Stimulated activated naive CD8-positive, alpha-beta T cell treated with anti-CD3 and anti-CD28 coated beads, Interleukin-15, Interleukin-2, amounts not matched to agents 100 U/mL and 50 U/mL, for 24 hours (primary cell): ENCODE measurements at regions not wholly inside any gene's neighbourhood (a gene's known extent, or its start where the extent isn't known, plus 50 kb on each side); places are given as distances from the start of the nearest gene placed in this dataset.

Experiments
- ATAC-seq: fragments of 150-1000 bp; cut with Tn5 transposase; one replicate; pipeline ENCODE4 v1.10.0; 2021
- DNase-seq: peaks from one replicate; pipeline ENCODE4 v3.0.0; 2021

DNA sequence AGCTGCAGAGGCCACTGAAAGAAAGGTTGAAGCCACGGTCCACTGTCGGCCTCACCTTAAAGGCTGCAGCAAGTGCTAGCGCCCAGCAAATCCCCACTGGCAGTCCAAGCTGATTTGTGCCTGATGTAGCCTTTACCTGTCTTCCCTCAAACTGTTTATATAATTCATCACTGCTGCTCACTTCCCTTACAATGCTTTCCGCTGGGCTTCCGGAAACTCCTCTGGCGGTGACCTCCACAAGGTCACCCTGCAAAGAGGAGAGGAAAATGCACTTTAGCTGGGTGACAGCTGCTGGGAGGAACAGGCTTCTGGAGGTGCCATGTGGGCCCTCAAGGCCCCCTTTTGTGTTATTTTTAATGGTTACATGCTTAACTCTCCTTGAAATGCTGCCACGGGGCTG is 126.2 kb downstream of the CMPK2 start:
- DNase-seq (no peak), ATAC-seq (no peak)

DNA sequence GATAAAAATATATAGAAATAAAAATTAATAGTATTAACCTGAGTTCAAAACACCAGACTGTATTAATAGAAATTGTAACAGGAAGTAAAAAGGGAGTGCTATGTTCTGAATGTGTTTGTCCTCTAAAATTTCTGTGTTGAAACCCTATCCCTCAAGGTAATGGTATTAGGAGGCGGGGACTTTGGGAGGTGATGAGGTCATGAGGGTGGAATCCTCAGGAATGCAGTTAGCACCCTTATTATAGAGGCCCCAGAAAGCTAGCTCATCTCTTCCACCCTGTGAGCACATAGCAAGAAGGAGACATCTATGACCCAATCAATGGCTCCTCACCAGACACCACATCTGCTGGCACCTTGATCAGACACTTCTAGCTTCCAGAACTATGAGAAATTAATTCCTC is 124.5 kb downstream of the CMPK2 start:
- DNase-seq: no peak
- ATAC-seq: no peak

DNA sequence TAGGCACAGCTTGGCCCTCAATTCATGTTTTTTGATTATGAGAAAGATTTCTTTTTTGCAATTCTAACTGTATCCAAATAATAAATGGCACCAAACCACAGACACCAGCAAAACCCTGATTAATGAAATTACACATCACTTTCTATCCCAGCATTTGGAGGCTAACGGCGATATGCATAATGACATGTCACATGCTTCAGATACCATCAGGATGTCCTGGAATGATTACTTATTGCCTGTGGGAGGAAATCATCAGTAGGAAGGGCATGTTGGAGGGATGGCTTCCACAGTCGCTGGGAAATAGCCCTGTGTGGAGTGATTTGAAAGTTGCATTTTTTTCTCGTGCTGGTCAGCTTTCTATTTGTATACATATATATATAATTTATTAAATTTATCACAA is 121.7 kb downstream of the CMPK2 start:
- no peak for ATAC-seq
- DNase-seq: no peak

DNA sequence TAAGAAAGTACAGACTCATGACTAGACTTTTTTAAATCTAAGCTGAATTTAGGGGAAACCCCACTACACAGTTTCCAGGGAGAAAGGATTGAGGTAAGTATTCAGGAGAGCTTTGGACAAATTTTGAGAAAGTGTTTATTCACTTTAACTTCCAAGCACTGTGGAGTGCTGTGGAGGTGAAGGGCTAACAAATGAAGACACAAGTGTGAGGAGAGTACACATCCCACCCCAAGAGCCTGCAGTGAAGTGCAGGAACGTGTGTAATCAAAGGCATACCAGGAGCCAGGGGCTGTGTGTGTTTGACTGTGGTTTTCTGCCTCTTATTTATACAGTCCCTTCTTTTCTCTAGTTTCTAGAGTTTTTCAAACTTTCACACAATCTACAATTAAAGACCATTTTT is 118.3 kb downstream of the CMPK2 start:
- ATAC-seq: no peak
- no peak for DNase-seq

DNA sequence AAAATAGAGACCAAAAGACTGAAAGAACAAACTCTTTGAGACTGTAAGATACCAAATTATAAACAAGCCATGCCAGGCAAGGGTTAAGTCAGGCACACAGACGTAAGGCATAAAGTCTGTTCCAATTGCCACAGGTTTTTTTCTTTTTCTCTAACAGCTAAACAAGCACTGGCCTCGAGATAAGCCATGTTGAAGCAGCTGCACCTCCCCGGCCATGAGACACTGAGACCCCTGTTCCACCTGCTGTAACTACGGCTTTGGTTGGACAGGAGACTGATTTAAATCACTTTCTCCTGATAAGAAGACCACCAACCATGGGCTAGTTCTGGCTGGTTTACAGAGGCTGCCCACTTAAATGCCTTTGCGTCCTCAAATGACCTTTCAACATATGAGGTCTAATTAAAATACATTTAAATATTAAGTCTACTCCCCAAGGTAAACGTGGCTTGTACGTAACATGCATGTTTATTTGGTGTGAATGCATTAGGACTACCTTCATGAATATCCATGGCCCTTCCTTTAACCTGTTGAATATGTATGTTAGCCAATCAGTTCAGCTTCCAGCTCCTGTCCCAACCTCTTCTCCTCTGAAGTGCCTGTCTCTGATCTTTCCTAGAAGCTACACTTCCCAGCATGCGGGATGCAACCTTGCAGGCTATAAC is 117.2 kb downstream of the CMPK2 start:
- DNase-seq (no peak), ATAC-seq (no peak)

DNA sequence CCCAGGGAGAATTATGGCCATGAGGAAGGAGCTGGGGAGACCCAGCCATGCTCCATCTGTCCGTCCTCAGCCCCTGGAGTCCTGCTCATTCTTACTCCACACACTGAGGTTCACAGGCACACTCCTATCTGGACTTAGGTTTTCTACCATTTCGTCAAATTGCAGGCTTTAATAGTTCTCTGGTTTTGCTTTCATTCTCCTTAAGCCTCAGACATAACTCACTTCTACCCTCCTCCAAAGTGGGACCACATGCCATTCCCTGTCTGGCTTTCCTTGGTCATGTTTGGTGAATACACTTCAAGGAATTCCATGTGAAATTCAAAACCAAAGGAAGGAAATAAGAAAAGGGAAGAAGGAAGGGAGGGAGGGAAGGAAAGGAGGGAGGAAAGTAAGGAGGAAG is 115.7 kb downstream of the CMPK2 start:
- ATAC-seq (no peak), DNase-seq (no peak)

DNA sequence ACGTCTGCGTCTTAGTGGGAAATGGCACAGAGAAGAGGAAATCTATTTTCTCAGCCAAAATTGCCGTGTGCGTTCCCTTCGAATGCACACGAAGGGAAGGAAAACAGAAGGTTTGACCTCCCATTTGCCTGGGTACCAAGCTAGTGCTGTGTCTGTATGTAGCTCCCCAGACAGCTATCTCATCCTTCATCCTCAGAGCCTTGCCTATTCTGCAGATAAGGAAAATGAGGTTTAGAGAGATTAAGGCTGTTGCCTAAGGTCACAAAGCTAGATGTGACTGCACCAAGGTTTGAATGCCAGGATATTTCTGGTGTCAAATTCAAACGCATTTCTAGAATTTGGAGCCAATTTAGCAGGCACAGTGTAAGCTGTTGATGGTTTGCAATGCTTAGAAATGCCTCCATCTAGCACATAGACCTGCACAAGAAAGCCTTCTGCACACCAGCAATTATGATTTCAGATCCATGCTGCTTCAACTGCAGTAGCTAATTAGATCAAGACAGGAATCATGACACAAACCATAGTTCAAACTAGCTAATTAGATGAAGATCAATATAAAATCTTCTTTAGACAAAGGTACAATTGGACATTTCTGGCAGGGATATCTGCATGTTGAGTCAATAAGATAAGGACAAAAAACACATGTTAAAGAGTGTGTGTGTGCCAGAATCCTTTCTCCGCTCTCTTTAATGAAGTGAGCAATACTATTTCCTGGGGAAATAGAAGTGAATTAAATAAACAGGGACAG is 115.1 kb downstream of the CMPK2 start:
- no peak for DNase-seq
- no peak for ATAC-seq

DNA sequence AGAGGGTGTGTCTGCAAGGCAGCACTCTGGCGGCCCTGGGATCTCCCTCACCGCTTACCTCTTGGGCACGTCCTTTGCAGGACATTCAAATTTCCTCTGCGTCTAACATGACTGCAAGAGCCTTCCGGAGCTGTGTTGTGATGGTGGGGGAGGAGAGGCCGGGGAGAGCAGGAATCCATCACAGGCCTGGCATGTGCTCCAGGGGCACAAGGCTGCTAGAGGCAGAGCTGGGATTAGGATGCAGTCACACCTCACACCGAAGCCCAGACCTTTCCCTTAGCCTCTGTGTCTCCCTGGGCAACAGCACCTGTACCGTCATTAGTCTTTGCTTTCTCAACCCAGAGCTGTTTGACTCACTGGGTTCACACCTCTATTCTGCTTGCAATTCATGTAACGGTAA is 111.3 kb downstream of the CMPK2 start:
- ATAC-seq (no peak), DNase-seq (no peak)

DNA sequence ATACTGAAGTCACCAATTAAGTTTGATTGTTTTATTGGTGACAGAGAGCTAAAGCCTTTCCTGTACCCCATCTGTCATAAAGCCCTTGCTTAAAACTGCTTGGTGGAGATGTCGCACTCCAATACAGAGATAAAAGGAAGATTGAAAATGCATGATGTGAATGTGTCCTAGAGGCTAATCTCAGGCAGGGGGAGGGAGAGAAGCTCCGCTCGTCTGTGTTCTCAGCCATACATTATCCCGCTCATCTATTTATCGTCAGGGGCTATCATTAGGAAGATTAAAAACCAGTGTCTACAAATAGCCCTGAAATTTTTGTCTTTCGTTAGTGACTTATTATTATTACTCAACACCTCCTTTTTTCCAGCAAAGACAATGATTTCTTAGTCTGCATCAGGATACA is 110.3 kb downstream of the CMPK2 start:
- ATAC-seq (no peak), DNase-seq (no peak)

DNA sequence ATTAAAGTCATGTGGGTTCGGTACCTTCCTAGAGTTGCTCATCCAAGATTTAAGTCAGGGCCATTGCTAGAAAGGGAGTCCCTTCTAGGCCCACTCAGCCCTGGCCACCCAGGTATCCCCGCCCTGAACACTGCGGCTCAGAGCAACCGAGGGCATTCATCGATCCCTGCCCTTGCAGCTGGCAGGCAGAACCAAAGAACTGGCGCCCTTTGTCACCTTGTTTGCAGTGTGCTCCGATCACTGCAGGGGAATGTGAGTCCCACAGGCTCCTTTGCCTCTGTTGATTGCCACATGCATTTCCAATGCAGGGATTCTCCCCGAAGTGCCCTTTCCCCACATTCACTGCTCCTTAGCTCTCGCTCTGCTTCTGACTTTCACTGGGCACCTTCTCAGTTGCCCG is 108.5 kb downstream of the CMPK2 start:
- DNase-seq: no peak

DNA sequence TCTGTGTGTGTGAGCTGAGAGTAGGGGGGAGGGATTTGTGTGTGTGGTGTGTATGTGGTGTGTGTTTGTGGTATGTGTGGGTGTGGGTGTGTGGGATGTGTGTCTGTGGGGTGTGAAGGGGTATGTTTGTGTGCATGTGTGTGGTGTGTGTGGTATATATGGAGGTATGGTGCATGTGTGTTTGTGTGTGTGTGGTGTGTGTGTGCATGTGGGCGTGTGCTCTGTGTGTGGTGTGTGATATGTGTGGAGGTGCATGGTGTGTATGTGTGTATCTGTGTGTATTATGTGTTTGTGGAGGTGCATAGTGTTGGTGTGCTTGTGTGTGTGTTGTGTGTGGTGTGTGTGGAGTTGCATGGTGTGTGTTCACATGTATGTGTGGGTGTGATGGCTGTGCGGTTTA is 106.0 kb downstream of the CMPK2 start:
- ATAC-seq: no peak
- DNase-seq: no peak

More for the DNA sequence above, 108.5 kb downstream of the CMPK2 start:
- ATAC-seq: no peak

DNA sequence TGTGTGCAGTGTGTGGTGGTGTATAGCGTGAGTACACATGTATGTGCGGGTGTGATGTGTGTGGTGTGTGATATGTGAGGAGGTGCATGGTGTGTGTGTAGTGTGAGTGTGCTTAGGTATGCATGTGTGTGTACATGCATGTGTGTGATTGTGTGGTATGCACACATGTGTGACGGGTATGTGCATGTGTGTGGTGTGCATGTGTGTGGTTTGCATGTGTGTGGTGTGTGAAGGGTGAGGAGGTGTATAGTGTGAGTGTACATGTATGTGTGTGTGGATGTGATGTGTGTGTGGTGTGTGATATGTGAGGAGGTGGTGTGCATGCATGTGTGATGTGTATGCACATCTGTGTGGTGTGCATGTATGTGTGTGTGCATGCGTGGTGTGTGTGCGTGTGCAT is 105.6 kb downstream of the CMPK2 start:
- ATAC-seq: no peak
- no peak for DNase-seq

DNA sequence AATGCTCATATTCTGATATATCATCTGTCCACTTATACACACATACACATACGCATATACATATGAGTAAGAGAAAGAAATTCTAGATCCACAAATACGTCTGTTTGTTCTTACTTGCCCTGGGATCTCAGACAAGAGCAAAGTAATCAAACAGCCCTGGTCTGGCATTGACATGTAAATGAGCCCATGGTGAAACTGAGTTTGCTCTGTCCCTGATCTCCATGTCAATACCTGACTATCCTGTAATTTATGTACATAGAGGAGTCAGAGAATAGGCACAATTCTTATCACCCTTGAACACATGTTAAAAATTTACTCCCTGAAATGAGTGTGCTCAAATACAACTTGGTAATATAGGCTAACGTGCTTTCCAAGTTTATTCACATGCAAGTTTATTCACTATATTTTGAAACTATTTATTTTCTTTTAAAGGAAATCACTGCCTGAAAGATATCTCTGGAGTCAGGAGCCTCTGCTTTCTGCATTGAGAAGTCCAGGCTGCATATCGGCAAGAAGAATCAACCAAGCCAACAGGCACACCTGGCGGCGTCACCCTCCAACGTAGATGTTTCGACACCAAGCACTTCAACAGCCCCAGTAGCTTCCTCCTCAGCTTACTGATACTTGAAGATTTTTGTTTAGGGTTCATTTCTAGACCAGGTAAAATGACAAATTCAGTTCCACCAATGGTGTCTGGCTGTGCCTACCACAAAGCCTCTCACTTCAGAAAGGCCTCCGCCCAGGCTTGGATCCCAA is 100.6 kb downstream of the CMPK2 start:
- DNase-seq (no peak), ATAC-seq (no peak)

DNA sequence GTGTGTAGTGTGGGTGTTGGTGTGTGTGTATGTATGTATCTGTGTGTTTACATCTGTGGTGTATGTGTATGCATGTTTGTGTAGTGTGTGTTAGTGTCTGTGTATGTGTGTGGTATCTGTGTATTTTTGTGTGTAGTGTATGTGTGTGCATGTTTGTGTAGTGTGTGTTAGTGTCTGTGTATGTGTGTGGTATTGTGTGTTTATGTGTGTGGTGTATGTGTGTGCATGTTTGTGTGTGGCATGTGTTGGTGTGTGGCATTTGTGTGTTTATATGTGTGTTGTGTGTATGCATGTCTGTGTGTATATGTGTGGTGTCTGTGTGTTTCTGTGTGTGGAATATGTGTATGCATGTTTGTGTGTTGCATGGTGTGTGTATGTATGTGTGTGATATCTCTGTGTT is 96.4 kb downstream of the CMPK2 start:
- no peak for DNase-seq
- ATAC-seq: no peak

DNA sequence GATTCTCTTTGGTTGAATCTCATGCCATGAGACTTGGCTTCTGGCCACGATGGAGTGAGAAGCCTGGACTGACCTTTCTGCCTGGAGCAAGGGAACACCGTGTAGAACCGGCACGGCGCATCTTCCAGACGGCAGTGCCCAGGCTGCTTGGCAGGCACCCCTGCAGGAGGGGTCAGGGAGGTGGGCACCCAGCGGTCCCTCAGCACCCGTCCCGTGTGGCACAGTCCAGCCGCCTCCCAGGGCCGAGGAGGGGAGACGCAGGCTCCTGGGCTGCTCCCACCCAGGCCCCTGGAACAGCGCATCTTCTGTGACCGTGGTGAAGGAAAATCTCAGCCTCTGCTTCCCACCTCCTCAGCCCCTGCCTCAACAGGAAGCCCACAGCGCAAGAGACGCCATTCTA is 95.7 kb downstream of the CMPK2 start:
- DNase-seq: no peak
- ATAC-seq: no peak

DNA sequence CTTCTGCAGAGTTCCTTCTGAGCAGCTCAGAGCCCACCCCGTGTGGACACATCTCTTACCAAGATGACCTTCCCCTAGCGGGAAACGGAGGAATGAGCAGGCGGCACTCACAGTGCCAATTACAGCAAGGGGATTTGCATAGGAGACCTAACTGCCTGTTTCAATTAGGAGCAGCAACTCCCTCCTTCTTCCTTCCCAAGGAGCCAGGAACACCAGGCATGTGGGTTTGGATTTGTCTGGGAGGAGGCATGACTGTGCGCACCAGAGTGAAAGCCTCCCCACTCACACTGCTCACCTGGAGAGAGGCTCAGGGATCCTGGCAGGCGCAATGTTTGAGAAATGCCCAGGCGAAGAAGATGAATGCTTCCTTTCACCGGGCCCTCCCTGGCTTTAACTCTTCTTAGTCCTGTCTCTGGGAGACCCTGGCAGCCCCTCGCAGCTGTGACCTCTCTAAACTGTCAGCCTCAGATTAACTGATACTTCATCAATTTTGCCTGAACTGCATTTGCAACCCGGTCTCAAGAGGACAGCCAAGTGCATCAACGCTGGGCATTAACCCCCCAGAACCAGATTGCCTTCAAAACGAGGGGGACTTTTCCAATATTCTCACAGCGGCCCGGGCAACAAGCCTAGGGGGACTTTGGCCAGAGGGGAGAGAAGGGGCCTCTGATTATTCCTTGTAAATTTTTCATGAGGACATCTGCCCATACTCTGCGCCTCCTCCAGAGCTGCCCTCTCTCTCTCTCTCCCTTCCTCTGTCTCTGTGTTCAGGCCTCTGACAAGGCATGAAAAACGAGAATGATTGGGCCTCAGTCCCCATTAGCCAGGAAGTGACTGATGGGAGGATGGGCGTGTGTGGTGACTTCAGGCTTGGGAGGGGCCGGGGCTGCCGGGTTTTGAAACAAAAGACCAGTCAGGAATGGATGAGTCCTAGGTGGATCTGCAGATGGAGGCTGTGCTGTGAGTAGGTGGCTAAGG is 93.8 kb downstream of the CMPK2 start:
- ATAC-seq (no peak), DNase-seq (no peak)

DNA sequence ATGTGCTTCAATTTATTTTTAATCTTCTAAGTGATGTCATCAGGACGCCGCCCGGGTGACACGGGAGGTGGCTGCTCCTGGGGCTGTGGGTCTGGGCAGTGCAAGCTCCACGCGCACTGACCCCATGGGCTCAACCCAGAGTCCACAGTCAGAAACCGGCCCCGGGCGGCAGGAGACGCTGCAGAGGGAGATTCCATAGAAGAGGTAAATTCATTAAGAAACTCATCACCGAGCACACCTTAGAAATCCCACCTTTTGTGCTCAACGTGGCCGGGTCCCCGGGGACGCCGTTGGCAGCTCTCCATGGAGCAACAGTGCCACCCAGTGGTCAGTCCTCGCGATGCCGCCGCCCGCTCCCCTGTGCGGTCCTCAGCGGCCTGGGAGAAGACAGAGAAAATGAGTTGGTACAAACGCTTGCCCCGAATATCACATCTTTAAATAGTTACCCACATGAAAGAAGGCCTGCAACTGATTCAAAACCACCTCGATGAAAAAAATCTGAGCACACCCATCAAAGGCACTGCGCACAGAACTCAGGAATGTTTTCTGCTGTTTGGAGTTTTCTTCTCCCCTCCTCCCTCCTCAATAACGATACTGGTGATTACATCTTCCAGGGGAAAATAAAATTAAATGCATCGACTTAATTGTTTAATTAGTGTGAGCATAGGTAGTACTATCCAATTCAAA is 92.6 kb downstream of the CMPK2 start:
- ATAC-seq (peak; percentile 86), DNase-seq (peak; percentile 87)

DNA sequence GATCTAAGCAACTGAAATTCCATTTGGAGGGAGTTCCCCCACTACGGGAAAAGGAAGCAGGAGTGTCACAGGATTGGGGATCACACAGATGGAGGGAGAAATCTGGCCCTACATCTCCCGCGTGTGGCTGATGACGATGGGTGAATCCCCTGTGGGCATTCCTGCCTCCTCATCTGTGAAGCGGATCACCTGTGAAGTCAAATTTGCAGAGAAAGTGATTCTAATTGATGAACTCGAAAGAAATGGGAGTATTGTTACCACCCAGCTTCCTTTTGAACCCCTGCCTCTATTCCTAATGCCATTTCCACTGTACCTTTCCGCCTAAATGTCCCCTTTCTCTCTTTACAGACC is 92.0 kb downstream of the CMPK2 start:
- DNase-seq: no peak

DNA sequence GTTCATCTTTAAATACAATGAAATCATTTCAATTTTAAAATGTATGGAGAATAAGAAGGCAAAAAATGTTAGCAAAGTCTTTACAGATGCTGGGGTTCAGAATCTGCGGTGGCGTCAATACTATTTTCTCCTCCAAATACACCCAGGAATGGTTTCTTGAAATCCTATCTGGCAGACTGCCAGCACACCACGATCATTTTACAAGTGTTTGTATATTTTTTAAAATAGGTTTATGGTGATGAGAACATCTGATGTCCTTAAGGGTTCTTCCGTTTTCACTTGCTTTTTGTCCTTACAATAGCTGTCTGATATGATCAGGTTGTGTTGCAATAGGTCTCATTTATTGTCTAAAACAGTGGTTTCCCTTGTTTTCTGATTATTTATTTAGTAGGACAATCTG is 89.6 kb downstream of the CMPK2 start:
- DNase-seq (no peak), ATAC-seq (no peak)

More for the DNA sequence above, 92.0 kb downstream of the CMPK2 start:
- ATAC-seq: no peak

DNA sequence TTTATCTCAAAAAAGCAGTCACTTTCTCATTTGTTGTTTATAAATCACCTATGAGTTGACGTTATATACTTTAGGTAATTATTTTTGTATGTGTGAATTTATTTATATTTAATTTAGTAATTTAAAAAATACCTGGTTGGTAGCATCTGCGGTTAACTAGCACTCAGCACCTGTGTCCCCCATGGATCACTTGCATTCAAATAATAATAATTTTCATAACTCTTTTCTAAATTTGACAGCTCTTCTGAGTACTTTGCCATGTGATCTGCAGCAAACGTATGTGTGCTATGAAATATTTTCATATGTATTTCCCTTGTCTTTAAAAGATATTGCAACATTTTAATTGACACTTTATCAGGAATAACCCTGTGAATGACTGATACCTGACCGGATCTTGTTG is 88.1 kb downstream of the CMPK2 start:
- ATAC-seq (no peak), DNase-seq (no peak)

DNA sequence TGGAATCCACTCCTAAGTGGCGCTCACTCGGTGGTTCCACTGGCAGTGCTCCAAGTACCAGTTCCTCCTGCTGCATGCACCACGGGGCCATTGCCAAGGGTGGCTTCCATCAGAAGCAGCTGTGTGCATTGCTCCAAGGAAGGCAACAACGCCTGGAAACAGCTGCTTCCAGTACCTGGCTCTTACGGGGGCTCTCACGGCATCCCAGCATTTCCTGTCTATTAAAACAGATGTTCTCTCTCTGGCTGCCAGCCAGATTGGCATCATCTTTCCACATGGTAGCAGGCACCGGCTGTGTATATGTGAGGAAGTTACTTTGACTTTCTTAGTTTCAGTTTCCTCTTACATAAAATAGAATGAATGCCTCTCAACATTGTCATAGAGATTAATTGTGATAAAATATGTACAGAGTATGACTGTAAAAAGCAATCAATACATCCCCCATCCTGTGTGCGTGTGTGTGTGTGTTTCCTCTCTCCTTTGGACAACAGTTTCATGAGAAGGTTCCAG is 84.9 kb downstream of the CMPK2 start:
- ATAC-seq (peak; percentile 41), DNase-seq (no peak)
